K562 (cell line): ENCODE measurements at regions not wholly inside any gene's neighbourhood (a gene's known extent, or its start where the extent isn't known, plus 50 kb on each side); places are given as distances from the start of the nearest gene placed in this dataset.

Experiments
- ATAC-seq: fragments of 200-7000 bp; cut with Tn5 transposase; 3 replicates; pipeline ENCODE4 v1.9.1; 2020; ENCODE audit warnings: moderate library complexity
- BruUV-seq: library from RNA; stranded (reverse); fragments of 400-500 nt; replicated peaks from 2 replicates; lab custom pipeline; 2021; lab: Mats Ljungman, UMichigan
- CTCF ChIA-PET: fragments of 300-600 bp; formaldehyde crosslinking; extraction: SDS; loops from one replicate; lab custom pipeline; 2021; ENCODE audit warnings: low intra/inter-chr PET ratio; lab: Yijun Ruan, JAX
- POLR2A ChIA-PET: fragments of 300-600, 350-650 bp; sonication (Branson Sonifier 250); formaldehyde crosslinking; extraction: SDS; loops from one replicate; lab custom pipeline; 2021; ENCODE audit warnings: antibody characterized with exemption, inconsistent platforms; lab: Yijun Ruan, JAX
- DNase-seq, 4 experiments: peaks; one replicate each; pipeline versions ENCODE4 v3.0.0 to v3.0.0-alpha.2; 2011 to 2018; ENCODE audit warnings: low spot score in 3 of 4, mixed read lengths in 3 of 4; ENCODE audit errors: extremely low read depth in 1 of 4
- FAIRE-seq: peaks from 2 replicates; lab custom pipeline; 2011; peaks lifted over from hg19 to GRCh38; lab: Jason Lieb, UNC
- H2AFZ ChIP-seq: 2 replicates; pipeline ENCODE4 v1.6.0; 2011; ENCODE audit warnings: low read depth, low read length, control low read depth, inconsistent platforms
- H3K27ac ChIP-seq: fragments of 200-600 bp; 3 replicates; pipeline ENCODE4 v1.8.0; 2011; ENCODE audit warnings: low read depth, mild to moderate bottlenecking, control low read depth, inconsistent platforms, low read length, moderate library complexity, mixed read lengths; ENCODE audit errors: extremely low read depth
- H3K27me3 ChIP-seq, 2 experiments: fragments of 300-600 bp in 1 of 2; 2 replicates in 1 of 2; 3 replicates in 1 of 2; pipeline versions ENCODE4 v1.6.0 to v1.8.0; 2011; ENCODE audit warnings: inconsistent platforms in 2 of 2, low read length in 2 of 2, mild to moderate bottlenecking in 1 of 2, mixed read lengths in 1 of 2, moderate library complexity in 1 of 2; ENCODE audit not compliant: control insufficient read depth in 2 of 2, insufficient read depth in 2 of 2
- H3K36me3 ChIP-seq: fragments of 300-600 bp; 3 replicates; pipeline ENCODE4 v1.8.0; 2011; ENCODE audit warnings: mild to moderate bottlenecking, low read length, inconsistent platforms; ENCODE audit not compliant: control insufficient read depth, insufficient read depth
- H3K4me1 ChIP-seq, 2 experiments: fragments of 200-600 bp in 1 of 2; replicated peaks in 1 of 2; 2 replicates in 1 of 2; 3 replicates in 1 of 2; pipeline versions ENCODE4 v1.5.1 to v1.8.0; 2011; ENCODE audit warnings: inconsistent platforms in 2 of 2, low read length in 2 of 2, mild to moderate bottlenecking in 1 of 2, mixed read lengths in 1 of 2, moderate library complexity in 1 of 2; ENCODE audit not compliant: control insufficient read depth in 2 of 2, insufficient read depth in 2 of 2
- H3K4me2 ChIP-seq: 2 replicates; pipeline ENCODE4 v1.6.1; 2011; ENCODE audit warnings: low read length, control low read depth, inconsistent platforms, mixed read lengths; ENCODE audit not compliant: insufficient read depth
- H3K4me3 ChIP-seq: fragments of 200-600 bp; sonication (generic), shearing (Covaris generic); 2 replicates; pipeline ENCODE4 v1.5.1; 2016; ENCODE audit warnings: control low read depth, inconsistent platforms
- H3K79me2 ChIP-seq: fragments of 200-600 bp; 3 replicates; pipeline ENCODE4 v1.8.0; 2011; ENCODE audit warnings: low read length, inconsistent platforms; ENCODE audit not compliant: control insufficient read depth, insufficient read depth
- H3K9ac ChIP-seq, 2 experiments: 2 replicates each; pipeline versions ENCODE4 v1.6.0 to v1.6.1; 2011; ENCODE audit warnings: low read depth in 2 of 2, low read length in 2 of 2, control low read depth in 1 of 2, inconsistent platforms in 1 of 2, mild to moderate bottlenecking in 1 of 2, mixed read lengths in 1 of 2; ENCODE audit not compliant: insufficient read depth in 1 of 2
- H3K9me1 ChIP-seq: one replicate; pipeline ENCODE4 v1.6.0; 2011; ENCODE audit warnings: inconsistent platforms, mild to moderate bottlenecking, low read length, moderate library complexity; ENCODE audit not compliant: control insufficient read depth, insufficient read depth
- H3K9me3 ChIP-seq: replicated peaks from 2 replicates; pipeline ENCODE4 v1.5.1; 2011; ENCODE audit warnings: low read depth, low read length, inconsistent platforms; ENCODE audit not compliant: control insufficient read depth, insufficient read depth
- H4K20me1 ChIP-seq: replicated peaks from 2 replicates; pipeline ENCODE4 v1.6.1; 2011; ENCODE audit warnings: low read length, inconsistent platforms, mixed read lengths; ENCODE audit not compliant: control insufficient read depth, insufficient read depth
- ASH1L ChIP-seq: fragments of 450-650 bp; IDR thresholded peaks from 2 replicates; pipeline ENCODE4 v1.6.1; 2018; ENCODE audit warnings: borderline replicate concordance, mild to moderate bottlenecking, low read depth; ENCODE audit not compliant: partially characterized antibody
- E2F3 ChIP-seq: fragments of 250-450 bp; sonication (Bioruptor Pico); IDR thresholded peaks from 2 replicates; pipeline ENCODE4 v1.4.0; 2020; ENCODE audit warnings: mild to moderate bottlenecking
- HMG20A ChIP-seq: fragments of 450-650 bp; formaldehyde crosslinking; conservative IDR thresholded peaks from 2 replicates; pipeline ENCODE4 v1.4.0; 2020; ENCODE audit warnings: mild to moderate bottlenecking, mixed read lengths
- RNF2 ChIP-seq: sonication (generic); IDR thresholded peaks from 2 replicates; pipeline ENCODE4 v1.6.1; 2016
- SETDB1 ChIP-seq: IDR thresholded peaks from one replicate; pipeline ENCODE4 v1.6.1; 2012; ENCODE audit warnings: low read length, control low read depth, inconsistent platforms
- SP1 ChIP-seq: sonication (generic); formaldehyde crosslinking; IDR thresholded peaks from 2 replicates; pipeline ENCODE4 v1.8.1; 2022; ENCODE audit warnings: mild to moderate bottlenecking, missing genetic modification reagents
- SRSF7 ChIP-seq: fragments of 200-400 bp; formaldehyde crosslinking; optimal IDR thresholded peaks from 2 replicates; pipeline ENCODE3; 2017; ENCODE audit warnings: mild to moderate bottlenecking, low read depth, low read length
- ZC3H8 ChIP-seq: fragments of 450-650 bp; IDR thresholded peaks from 2 replicates; pipeline ENCODE4 v1.6.1; 2017
- ZNF212 ChIP-seq: fragments of 450-650 bp; formaldehyde crosslinking; IDR thresholded peaks from 2 replicates; pipeline ENCODE4 v1.4.0; 2020; ENCODE audit warnings: mild to moderate bottlenecking
- ZNF586 ChIP-seq: fragments of 450-650 bp; formaldehyde crosslinking; conservative IDR thresholded peaks from 2 replicates; pipeline ENCODE4 v1.4.0; 2020; ENCODE audit warnings: mild to moderate bottlenecking, moderate library complexity
- WGBS: fragments of 100-300 bp; shearing (Covaris generic); methylation state at CpG from one replicate; pipeline ENCODE4 v1.1.6; 2016; ENCODE audit warnings: low coverage, mixed read lengths; ENCODE audit not compliant: insufficient coverage; ENCODE audit errors: missing lambda C conversion rate; 5-methylcytosine and 5-hydroxymethylcytosine counted together
- in situ Hi-C: fragments of 300-500 bp; cut with MboI; formaldehyde crosslinking; loops from 4 replicates; pipeline ENCODE4 v1.15.0; 2018; ENCODE audit warnings: inconsistent platforms, mixed read lengths
- intact Hi-C: fragments of 100-400 bp; cut with micrococcal nuclease; formaldehyde crosslinking; loops from 2 replicates; pipeline ENCODE4 v1.14.2; 2022

- WGBS, result 2% methylated on average over 5 of the region's 5 CpGs
- intact Hi-C loops, result no loop called here
- POLR2A ChIA-PET, result no interaction called here
Observed at GRCh38 chr2:15773846-15774245, 166.5 kb upstream of the MYCN start.

GRCh38 chr2:15775753-15776628, 164.4 kb upstream of the MYCN start:
- BruUV-seq, result no TSS peak
- CTCF ChIA-PET, result no interaction called here
- H3K4me2 ChIP-seq, result no peak overlapping the region
- TF ChIP-seq SETDB1 (no peak), ZC3H8 (no peak), RNF2 (no peak), SP1 (CRISPR knock-in tag) (no peak), ASH1L (no peak), HMG20A (CRISPR knock-in tag) (no peak), ZNF212 (no peak), E2F3 (CRISPR knock-in tag) (no peak), SRSF7 (no peak)

More at GRCh38 chr2:15773846-15774245, 166.5 kb upstream of the MYCN start:
- Histone ChIP-seq H3K9me1 (no peaks in the 10 kb centered on the region), H3K36me3 (no peaks in the 10 kb centered on the region), H3K79me2 (no peaks in the 10 kb centered on the region), H3K9me3 (no peaks in the 10 kb centered on the region), H3K4me3 (no peak overlapping the region), H3K27ac (no peak overlapping the region), H4K20me1 (peaks cover 4% of the 10 kb centered on the region; the same call in 1 of the 2 replicates), H2AFZ (no peak overlapping the region), H3K9ac (no peak overlapping the region), H3K4me2 (no peak overlapping the region), H3K4me1 (no peaks in the 10 kb centered on the region; a peak in 1 of 5 replicates)
- CTCF ChIA-PET, result no interaction called here
- no TSS peak for BruUV-seq
- DNase-seq, result no peak
- no peak for ATAC-seq
- in situ Hi-C loops, result no loop called here
- no peak for FAIRE-seq
- no peak for TF ChIP-seq ZNF586 (CRISPR knock-in tag)
- TF ChIP-seq, all 486 proteins: peak for 0
- H3K27me3 ChIP-seq, result peaks cover 10 to 39% of the 10 kb centered on the region in 2 experiments; a peak in 3 of 5 replicates

More at GRCh38 chr2:15775753-15776628, 164.4 kb upstream of the MYCN start:
- peaks cover 4 to 34% of the 10 kb centered on the region in 2 experiments; a peak in 4 of 5 replicates for H3K27me3 ChIP-seq
- H2AFZ ChIP-seq, result no peak overlapping the region
- no peak overlapping the region for H3K9ac ChIP-seq
- FAIRE-seq (no peak), DNase-seq (no peak), ATAC-seq (no peak)
- intact Hi-C loops, result no loop called here
- POLR2A ChIA-PET, result no interaction called here
- H4K20me1 ChIP-seq, result no peaks in the 10 kb centered on the region; the same call in 1 of the 2 replicates
- H3K9me3 ChIP-seq, result no peaks in the 10 kb centered on the region
- no peaks in the 10 kb centered on the region for H3K36me3 ChIP-seq
- H3K4me1 ChIP-seq, result peaks cover 0 to 3% of the 10 kb centered on the region in 2 experiments; a peak in 1 of 5 replicates
- no peak overlapping the region for H3K4me3 ChIP-seq
- WGBS, result 0% methylated on average over 4 of the region's 4 CpGs
- no peaks in the 10 kb centered on the region for H3K9me1 ChIP-seq
- H3K27ac ChIP-seq, result no peak overlapping the region
- in situ Hi-C loops, result no loop called here
- H3K79me2 ChIP-seq, result no peaks in the 10 kb centered on the region
